Epithelial cell of esophagus (primary cell): ENCODE measurements at regions not wholly inside any gene's neighbourhood (a gene's known extent, or its start where the extent isn't known, plus 50 kb on each side); places are given as distances from the start of the nearest gene placed in this dataset.

Experiments used
- DNase-seq: peaks from one replicate; pipeline ENCODE4 v3.0.0; 2010; ENCODE audit warnings: low read depth
- H3K4me3 ChIP-seq: 2 replicates; pipeline ENCODE4 v1.5.1; 2011; ENCODE audit warnings: mild to moderate bottlenecking, low read length, control low read depth
- CTCF ChIP-seq: IDR thresholded peaks from 2 replicates; pipeline ENCODE4 v1.5.1; 2011; ENCODE audit warnings: low read depth, mild to moderate bottlenecking, low read length, control low read depth, inconsistent platforms; ENCODE audit not compliant: insufficient read depth; ENCODE audit errors: missing control alignments

DNA sequence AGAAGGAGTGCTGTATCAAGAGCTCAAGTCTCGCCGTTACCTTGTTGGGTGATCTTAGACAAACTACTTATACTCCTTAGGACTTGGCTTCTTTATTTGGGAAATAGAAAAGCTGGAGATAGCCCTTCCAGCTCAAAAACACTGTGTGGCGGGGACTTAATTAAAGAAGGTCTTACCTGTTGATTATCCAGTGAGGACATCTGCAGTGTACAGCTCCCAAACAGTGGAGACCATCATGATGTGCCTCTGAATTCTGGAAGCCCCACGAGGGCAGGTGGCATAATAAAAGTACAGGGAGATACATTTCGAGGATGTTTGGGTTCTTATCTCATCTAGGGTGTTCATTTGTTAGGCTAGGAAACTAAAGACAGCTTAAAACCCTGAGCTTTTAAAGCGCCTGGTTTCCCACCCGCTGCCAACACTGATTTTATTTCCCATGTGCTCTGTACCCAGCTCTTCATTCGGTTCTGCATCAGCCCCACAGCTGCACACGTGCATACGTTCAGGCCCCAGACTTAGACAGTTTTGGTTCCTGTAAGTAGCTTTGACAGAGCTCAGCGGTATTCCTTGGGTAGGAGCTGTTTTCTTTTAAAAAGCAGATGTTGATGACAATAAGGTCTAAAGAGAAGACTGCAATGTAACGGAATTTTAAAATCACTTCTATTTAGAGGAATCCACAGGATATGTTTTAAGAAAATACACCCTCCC, 80.5 kb upstream of the SIX2 start:
- no peak for TF ChIP-seq CTCF
- DNase-seq = no peak
- H3K4me3 ChIP-seq = no peak overlapping the region

GRCh38 chr2:45085487-45085886, 76.2 kb upstream of the SIX2 start:
- H3K4me3 ChIP-seq = no peak overlapping the region
- no peak for DNase-seq
- no peak for TF ChIP-seq CTCF

- DNase-seq = no peak
- H3K4me3 ChIP-seq = no peak overlapping the region
- TF ChIP-seq CTCF = no peak
Measured at GRCh38 chr2:45084361-45085020, 75.2 kb upstream of the SIX2 start.

DNA sequence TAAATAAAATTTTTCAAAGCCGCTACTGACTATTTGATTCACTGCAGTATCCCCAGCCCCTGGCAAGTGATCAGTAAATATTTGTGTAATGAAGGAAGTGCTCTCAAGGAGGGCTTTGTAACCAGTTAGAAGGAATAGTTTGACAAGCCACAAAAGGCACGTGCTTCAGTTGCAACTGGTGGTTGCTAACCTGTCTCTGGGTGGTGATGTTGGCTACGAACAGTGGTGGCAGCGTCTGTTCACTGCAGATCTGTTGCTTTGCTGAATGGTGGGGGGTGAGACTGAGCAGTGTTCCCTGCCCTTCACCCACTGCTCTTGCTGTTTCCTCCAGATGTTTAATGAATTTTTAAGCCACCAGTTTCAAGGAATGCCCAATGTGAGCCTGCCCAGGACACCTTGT, 73.9 kb upstream of the SIX2 start:
- no peak overlapping the region for H3K4me3 ChIP-seq
- no peak for DNase-seq
- TF ChIP-seq CTCF = no peak

DNA sequence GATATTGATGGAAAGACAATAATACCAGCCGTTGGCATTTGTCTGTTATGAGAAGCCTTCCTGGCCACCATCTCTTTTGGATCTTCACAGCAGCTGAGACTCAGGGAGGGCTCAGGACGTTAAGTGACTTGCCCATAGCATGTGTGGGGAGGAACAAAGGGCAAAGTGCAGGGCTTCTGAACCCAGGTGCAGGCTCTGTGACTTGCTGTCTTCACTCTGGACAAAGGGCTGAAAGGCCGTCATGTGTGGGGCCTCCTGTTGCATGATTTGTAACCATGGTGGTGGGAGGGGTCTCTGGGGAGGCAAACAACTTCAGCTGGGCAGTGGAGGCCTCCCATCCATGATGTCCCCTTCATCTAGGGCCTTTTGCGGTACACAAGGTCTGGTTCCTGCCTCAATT, 65.5 kb upstream of the SIX2 start:
- no peak for TF ChIP-seq CTCF
- DNase-seq = no peak
- H3K4me3 ChIP-seq = no peak overlapping the region

DNA sequence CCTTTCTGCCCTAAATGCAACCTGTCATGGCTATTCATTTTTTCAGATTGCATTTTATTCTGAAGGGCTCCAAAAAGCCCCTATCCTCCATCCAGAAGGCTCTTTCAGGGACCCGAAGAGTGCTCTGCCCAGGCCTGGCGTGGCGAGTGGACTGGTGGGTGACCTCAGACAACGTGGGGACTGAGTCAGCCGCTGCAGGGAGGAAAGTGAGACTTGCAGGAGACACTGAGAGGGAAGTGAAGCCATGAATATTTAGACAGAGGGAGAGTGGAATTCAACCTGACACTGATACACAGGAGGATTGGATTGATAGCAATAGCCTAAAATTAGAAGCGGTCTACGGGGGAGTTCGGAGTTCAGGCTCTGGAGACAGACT, 63.6 kb upstream of the SIX2 start:
- DNase-seq = no peak
- no peak overlapping the region for H3K4me3 ChIP-seq
- no peak for TF ChIP-seq CTCF

DNA sequence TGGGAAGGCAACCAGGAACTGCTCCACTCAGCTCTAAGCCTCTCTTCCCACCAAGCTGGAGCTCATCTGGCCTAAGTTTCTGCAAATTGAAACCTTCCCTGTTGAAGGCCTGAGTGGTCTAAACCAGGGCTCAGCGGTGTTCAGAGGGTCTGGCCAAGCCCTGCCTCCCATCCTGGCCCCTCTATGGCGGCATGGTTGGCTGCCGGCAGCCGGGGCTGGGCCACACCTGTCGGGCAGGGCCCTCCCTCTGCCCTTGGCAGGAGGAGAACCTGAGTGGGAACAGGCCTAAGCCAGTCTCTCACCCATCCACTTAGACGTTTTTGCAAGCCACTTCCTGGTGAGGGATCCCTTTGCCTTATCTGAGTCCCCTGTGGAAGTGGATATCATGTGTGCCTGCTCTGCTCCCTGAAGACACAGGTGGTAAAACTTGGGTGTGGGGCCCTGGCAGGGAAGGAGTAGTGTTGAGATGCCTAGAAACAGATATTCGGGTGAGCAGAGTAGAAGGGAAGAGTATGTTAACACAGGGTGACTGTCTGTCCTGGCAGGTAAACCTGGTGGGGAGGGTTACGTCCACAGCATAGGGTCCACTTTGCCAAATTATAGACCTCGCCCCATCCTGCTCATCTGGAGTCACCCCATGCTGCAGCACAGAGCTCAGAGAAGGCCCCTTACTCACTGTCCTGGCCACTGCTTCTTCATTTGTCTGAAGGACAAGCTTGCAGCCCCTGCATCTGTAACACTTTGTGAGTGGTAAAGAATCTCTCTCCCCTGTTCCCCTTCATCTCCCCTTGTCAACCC, 63.0 kb upstream of the SIX2 start:
- no peak for TF ChIP-seq CTCF
- DNase-seq = no peak

More for the DNA sequence above, 63.0 kb upstream of the SIX2 start:
- H3K4me3 ChIP-seq = no peak overlapping the region
